Erythroblast (primary cell): ENCODE measurements at regions not wholly inside any gene's neighbourhood (a gene's known extent, or its start where the extent isn't known, plus 50 kb on each side); places are given as distances from the start of the nearest gene placed in this dataset.

Experiments
- DNase-seq, 2 experiments: peaks; one replicate each; lab custom pipeline; 2025; lab: John Stamatoyannopoulos, UW
- GATA1 ChIP-seq: IDR thresholded peaks from 2 replicates; pipeline ENCODE4 v1.6.1; 2011; ENCODE audit warnings: low read depth, mild to moderate bottlenecking, control low read depth, low read length, moderate library complexity
- POLR2A ChIP-seq: IDR thresholded peaks from 2 replicates; pipeline ENCODE4 v1.6.1; 2011; ENCODE audit warnings: mild to moderate bottlenecking, low read length

DNA sequence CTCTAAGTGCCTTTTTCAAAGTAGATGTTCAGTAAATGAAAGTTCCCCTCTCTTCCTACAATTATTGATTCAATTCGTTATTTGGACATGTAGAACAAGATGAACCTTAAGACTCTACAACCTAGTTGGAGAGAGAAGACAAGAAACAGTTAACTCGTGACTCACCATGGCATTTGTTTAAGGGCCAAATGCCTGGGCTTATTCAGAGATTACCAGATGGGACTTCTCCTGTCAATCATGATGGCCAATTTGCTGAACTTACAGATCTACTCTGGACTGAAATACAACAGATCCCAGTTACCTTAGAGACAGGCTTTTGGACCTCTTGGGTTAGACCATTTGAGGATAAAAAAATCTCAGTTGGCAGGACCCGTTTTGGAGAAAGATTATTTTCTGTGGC, 93.5 kb downstream of the C1orf94 start:
- TF ChIP-seq GATA1 (no peak), POLR2A (no peak)

DNA sequence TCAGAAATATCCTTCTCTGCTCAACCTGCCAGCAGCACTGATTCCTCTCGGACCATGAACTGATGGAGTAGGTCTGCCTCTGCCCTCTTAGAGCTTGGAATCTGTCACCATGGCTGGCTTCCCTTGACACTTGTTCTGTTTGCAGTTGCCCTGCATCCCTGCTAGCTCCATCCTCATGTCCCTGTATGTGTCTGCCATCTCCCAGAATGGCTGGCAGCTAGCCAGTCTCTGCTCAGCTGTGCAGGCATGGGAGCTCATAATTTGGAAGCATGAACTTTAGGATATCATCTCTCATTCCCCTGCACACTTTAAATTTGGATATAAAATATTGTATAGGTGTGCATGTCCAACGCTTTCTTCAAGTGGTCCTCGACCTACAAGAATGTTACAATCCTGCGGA, 95.4 kb downstream of the C1orf94 start:
- no peak for DNase-seq
- no peak for TF ChIP-seq GATA1
- TF ChIP-seq POLR2A, result no peak

More for the DNA sequence above, 93.5 kb downstream of the C1orf94 start:
- DNase-seq, result no peak

DNA sequence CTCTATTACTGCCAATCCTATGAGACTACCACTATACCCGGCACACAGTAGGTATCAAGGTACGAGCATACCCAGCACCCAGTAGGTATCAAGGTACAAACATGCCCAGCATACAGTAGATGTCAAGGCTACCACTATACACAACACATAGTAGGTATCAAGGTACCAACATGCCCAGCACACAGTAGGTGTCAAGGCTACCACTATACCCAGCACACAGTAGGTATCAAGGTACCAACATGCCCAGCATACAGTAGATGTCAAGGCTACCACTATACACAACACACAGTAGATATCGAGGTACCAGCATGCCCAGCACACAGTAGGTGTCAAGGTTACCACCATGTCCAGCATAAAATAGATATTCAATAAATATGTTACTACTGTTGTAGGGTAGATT, 98.4 kb downstream of the C1orf94 start:
- DNase-seq, result no peak
- no peak for TF ChIP-seq POLR2A
- no peak for TF ChIP-seq GATA1

- TF ChIP-seq GATA1 (no peak), POLR2A (no peak)
- no peak for DNase-seq
Measured at GRCh38 chr1:34276606-34277005, 99.9 kb downstream of the C1orf94 start.

DNA sequence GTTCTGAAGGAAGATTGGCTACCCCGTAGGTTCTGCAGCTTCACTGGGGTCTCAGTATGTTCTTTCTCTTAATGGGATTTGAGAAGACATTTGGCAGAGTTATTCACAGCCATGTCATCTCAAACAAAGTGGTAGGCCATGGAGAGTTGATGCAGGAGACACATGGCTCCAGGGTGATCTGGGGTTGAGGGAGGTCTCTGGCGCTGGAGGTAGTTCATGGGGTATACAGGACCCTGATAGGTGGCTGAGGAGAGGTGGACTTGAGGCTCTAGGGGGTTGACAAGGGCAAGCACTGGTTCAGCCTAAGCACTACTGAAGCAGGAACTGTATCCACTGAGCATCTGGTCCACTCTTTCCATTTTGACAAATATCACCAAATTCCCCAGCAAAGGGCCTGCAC, 100.4 kb downstream of the C1orf94 start:
- no peak for TF ChIP-seq GATA1
- no peak for TF ChIP-seq POLR2A
- no peak for DNase-seq

DNA sequence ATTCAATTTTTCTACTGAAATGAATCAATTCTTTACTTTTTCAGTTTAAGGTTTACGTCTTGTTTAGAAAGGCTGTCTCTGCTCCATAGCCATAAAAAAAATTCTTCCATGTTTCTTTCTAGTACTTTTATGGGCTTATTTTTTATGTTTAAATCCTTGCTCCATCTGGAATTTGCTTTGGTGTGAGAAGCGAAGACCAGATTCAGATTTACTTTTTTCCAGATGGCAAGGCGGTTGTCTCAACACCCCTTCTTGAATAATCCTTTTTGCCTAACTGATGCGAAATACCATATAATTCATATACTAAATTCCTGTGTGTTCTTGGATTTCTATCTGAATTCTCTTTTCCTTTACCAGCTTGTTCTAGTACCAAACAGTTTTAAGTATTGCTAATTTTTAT, 101.5 kb downstream of the C1orf94 start:
- DNase-seq, result no peak
- no peak for TF ChIP-seq POLR2A
- TF ChIP-seq GATA1, result no peak

GRCh38 chr1:34279971-34280370, 103.3 kb downstream of the C1orf94 start:
- no peak for TF ChIP-seq GATA1
- no peak for TF ChIP-seq POLR2A
- DNase-seq, result no peak

- TF ChIP-seq POLR2A (no peak), GATA1 (no peak)
Measured at GRCh38 chr1:34280509-34280908, 103.8 kb downstream of the C1orf94 start.

GRCh38 chr1:34283142-34283541, 106.4 kb downstream of the C1orf94 start:
- TF ChIP-seq POLR2A, result no peak
- TF ChIP-seq GATA1, result no peak
- DNase-seq, result no peak

More at GRCh38 chr1:34280509-34280908, 103.8 kb downstream of the C1orf94 start:
- DNase-seq, result no peak

DNA sequence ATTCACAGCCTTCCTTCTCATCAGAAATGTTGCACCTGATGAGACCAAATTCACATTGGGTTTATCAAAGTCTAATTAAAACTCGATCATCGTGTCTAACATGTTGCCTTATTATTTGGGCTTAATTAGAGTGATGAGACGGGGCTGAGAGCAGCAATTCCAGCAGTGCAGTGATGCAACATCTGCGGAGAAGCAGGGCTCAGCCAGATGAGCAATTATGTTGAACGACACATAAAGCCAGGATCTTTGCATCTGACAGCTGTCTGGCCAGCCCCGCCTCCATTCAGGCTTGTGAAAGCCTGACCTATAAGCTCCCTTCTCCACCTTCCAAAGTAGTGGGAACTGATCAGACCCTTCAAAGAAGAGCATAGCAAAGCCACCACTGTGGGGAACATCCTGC, 109.8 kb downstream of the C1orf94 start:
- TF ChIP-seq POLR2A (no peak), GATA1 (no peak)

GRCh38 chr1:34290831-34291230, 114.1 kb downstream of the C1orf94 start:
- no peak for DNase-seq
- TF ChIP-seq GATA1 (no peak), POLR2A (no peak)

More for the DNA sequence above, 109.8 kb downstream of the C1orf94 start:
- no peak for DNase-seq

DNA sequence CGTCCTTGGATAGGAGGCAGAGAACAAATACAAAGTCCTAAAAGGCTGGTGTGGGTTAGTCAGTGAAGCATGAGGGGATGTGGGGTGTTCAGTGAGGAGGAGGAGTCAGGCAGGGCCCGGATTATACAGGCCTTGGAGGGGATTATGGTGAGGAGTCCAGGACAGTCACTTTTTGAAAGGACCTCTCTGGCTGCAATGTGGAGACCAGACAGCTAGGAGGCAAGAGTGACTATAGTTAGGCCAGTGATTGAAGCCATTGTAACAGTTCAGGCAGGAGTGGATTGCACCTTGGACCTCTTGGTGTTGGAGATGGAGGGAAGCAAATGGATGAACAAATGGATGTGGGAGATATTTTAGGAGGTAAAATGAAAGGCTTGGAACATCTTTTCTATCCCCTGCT, 115.8 kb downstream of the C1orf94 start:
- TF ChIP-seq GATA1 (no peak), POLR2A (no peak)
- no peak for DNase-seq

DNA sequence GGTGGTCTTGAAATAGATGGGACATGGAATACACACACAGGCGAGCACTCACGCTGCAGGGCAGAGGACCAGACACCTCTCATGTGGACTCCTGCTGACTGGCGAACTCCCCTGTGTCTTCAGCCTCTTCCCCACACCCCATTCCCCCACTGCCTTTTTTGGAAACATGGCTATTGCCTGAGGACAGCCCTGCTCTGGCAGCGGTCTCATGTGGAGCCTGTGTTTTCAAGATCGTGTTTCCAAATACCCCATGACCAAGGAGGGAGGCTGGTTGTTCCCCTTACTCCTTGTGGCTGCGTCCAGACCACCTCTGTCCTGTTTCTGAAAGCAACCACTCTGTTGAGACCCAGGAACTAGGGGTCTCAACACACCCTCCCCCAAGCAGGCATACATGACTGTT, 119.4 kb downstream of the C1orf94 start:
- TF ChIP-seq GATA1 (no peak), POLR2A (no peak)
- no peak for DNase-seq

DNA sequence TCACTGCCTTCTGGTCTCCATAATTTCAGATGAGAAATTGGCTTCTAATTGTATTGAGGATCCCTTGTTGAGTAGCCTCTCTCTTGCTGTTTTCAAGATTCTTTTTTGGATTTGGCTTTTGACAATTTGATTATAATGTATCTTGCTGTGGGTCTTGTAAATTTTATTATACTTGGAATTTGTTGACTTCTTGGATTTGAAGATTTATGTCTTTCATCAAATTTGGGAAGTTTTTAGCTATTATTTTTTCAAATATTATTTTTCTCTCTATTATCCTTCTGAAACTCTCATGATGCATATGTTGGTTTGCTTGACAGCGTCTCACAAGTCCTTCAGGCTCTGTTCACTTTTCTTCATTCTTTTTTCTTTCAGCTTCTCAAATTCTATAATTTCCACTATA, 126.1 kb downstream of the C1orf94 start:
- no peak for DNase-seq
- no peak for TF ChIP-seq POLR2A
- TF ChIP-seq GATA1, result no peak

DNA sequence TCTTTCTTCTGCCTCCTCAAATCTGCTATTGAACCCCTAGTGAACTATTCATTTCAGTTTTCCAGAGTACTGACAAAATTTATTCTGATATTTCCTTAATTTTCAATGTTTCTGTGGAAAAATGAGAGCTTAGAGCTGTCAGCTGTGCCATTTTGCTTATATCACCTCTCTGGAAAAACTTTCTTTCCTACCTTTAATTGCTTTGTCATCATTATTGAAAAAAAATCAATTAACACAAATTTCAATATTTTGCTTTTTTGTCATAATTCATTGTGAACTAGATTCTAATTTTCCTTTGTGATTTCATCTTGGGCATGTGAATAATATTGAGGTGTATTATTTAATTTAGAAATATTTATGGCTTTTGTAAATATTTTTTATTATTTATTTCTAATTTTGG, 126.5 kb downstream of the C1orf94 start:
- no peak for DNase-seq
- TF ChIP-seq POLR2A (no peak), GATA1 (no peak)
